HuH-7 (cell line): ENCODE measurements at regions not wholly inside any gene's neighbourhood (a gene's known extent, or its start where the extent isn't known, plus 50 kb on each side); places are given as distances from the start of the nearest gene placed in this dataset.
"Not testable (repeated sequence)": the region's sequence is repeated elsewhere in the genome, so short reads cannot be mapped to it uniquely, and the experiment has no call there.

ENCODE experiments used
- DNase-seq: peaks from one replicate; pipeline ENCODE4 v3.0.0; 2011; ENCODE audit warnings: low spot score

DNA sequence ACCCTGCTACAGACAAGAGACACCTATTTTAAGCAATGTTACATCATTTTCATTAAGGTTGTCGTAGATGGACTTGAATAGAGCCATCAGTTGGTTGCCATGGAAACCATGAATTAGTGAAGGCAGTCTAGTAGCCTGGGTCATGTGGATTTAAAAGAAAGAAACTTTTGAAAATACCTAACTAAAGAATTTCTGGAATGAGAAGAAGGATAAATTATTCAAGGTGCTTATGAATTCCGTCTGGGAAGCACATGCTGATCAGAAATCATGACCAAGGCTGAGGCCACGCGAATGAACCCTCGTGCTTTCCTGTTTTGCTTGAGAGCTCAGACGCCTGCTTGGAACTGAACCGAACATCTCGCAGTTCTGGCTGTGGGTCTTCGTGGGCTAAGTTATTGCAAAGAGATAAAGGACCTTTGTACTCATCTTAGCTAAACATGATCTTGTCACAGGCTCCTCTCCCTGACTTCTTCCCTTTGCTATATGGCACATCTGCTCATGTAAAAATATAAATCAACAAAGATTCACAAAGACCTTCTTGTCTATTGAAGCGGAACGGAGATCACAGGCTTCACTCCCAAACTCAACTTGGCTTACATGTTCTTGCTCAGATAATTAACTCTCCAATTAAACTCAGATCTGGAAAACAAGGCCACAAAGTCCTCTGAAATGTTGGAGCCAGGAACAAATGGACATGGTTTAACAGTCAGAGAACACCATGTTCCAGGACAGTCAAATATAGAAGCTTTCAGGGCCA is 140.2 kb downstream of the NUFIP1 start:
- DNase-seq: no peak

DNA sequence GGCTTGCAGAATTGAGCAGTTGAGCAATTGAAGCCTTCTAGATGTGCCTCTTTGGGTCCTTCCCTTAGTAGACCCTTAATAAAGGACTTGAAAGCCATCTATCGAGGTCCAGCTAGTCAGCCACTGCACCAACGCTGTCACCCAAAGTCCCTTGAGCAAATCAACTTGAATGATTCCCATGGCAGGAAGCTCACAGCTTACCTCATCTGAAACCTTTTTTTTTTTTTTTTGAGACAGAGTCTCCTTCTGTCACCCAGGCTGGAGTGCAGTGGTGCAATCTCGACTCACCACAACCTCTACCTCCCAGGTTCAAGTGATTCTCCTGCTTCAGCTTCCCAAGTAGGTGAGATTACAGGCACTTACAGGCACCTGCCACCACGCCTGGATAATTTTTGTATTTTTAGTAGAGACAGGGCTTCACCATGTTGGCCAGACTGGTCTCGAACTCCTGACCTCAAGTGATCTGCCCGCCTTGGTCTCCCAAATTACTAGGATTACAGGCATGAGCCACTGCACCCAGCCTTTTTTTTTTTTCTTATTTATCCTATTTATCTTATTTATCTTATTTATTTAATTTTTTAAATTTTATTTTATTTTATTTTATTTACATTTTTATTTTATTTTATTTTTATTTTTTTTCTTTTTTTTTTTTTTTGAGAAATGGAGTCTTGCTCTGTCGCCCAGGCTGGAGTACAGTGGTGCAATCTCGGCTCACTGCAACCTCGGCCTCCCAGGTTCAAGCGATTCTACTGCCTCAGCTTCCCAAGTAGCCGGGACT is 143.8 kb downstream of the NUFIP1 start:
- not testable (repeated sequence) for DNase-seq

DNA sequence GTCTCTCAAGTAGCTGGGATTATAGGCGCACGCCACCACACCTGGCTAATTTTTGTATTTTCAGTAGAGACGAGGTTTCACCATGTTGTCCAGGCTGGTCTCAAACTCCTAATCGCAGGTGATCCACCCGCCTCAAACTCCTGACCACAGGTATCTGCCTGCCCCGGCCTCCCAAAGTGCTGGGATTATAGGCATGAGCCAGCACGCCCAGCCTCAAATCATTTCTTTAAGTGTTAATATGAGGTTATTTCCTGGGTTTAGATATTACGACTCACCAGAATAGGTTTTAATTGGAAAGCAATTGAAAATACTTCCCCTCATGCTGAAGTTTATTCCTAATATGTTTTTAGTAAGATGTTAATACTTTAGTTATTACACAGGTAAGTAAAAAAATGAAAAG is 144.5 kb downstream of the NUFIP1 start:
- DNase-seq: no peak

DNA sequence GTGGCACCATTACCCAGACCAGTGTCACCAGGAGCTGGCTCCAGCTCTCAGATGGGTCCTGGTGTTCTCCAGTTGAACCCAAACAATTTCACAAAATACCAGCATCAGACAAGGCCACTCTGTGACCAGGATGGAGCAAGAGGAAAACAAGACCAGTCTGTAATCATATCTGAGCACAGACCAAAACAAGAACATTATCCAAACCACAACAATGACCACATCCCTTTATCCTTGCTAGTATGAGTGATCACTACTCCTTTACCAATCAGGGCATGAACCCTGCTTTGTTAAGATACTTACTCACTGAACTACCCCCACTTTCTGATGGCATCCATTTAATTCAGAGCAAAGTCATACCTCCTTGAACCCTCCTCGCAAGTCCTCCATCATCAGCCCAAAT is 145.9 kb downstream of the NUFIP1 start:
- no peak for DNase-seq

DNA sequence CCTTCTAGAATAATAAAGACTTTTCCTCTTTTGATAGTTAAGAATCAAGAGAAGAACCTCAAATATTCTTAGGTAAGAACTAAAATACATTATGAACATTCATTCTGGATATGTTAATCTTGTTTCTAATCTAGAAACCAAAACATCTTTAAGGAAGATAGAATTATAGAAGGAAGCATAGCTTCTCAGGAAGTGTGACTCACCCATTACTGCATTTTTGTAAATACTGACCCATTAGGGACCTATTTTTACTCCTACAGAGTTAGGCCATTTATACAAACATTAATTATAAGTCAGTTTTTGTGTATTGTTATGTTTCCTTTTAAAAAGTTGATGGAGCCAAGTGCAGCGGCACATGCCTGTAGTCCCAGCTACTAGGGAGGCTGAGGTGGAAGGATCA is 147.1 kb downstream of the NUFIP1 start:
- no peak for DNase-seq

DNA sequence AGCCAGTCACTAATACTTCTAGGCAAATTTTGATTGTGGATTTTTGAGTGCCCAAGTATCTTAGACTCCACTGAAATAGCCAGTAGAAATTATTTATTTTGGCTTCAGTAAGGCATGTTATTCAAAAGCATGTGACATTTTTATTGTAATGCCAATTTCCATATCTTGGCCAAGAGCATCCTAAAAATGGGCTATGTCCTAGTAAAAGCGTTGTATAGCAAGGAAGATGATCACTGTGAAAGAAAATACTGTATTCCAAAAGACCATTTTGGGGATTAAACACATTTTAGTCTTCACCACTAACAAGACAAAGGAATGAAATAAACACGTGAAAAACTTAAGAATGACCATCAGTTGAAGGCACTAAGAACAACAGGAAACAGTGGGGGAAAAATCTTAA is 149.1 kb downstream of the NUFIP1 start:
- no peak for DNase-seq

DNA sequence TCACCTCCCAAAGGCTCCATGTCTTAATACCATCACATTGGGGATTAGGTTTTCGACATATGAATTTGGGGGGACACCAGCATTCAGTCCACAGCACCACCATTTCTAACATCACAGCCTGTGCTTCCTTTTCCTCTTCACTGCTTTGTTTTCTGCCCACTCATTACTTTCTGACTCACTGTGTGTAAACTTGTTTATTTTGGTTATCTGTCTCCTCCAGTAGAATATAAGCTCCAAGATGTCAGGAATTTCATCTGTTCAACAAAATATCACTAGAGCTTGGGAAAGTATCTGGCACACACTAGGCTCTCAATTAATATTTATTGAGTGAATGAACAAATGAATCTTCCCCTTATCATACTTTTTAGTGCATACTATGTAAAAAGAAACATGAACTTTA is 152.0 kb downstream of the NUFIP1 start:
- DNase-seq: no peak

DNA sequence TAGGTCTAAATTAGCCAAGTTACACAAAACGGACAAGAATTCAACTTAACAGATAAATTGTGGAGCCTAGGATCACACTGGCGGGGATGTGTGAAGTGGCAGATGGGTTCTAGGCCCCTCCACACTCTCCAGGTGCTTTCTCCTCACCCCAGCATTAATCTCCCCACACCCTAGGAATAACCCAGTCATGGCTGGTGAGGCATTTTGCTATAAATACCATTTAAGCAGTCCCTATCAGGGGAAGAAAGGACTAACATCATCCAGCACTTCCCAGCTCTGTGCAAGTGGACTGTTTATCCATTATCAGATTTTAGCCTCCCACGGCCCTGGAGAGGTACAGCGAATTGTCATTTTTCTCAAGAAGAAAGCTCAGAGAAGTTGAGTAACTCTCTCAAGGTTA is 154.9 kb downstream of the NUFIP1 start:
- DNase-seq: no peak

DNA sequence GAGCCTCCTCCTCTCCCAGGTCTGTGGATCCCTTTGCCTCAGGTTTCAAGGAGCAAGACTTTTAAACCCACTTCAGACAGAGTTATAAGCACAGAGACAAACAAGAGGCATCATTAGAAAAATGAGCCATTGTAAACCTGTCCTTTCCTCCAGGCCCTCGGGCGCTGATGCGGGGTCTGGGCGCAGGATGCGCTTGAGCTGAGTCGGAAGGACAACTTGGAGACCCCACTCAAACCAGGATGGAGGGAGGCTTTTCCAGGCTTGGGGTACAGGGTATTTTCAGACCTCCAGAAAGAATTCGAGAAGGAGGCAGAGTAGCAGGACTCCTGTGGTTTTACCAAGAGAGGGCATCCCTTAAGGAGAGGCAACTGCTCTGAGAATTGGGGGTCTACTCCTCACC is 155.6 kb downstream of the NUFIP1 start:
- no peak for DNase-seq

DNA sequence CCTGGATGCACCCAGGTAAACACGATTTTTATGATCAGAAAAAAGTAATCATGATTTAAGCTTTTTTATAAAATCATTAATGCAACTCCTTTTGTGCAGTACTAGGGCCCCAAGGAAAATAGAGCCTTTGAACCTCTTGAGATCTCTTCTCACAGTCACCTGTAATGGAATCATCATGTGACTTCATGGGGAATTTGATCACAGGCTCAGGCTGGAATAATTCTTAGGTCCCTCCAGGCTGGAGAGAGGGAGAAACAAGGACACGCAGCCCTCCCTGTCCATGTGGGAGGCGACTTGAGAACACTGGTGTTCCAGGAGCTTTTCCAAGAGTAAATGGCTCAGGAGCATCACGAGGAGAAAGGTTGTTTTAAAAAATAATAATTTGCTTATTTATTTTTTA is 156.1 kb downstream of the NUFIP1 start:
- no peak for DNase-seq

DNA sequence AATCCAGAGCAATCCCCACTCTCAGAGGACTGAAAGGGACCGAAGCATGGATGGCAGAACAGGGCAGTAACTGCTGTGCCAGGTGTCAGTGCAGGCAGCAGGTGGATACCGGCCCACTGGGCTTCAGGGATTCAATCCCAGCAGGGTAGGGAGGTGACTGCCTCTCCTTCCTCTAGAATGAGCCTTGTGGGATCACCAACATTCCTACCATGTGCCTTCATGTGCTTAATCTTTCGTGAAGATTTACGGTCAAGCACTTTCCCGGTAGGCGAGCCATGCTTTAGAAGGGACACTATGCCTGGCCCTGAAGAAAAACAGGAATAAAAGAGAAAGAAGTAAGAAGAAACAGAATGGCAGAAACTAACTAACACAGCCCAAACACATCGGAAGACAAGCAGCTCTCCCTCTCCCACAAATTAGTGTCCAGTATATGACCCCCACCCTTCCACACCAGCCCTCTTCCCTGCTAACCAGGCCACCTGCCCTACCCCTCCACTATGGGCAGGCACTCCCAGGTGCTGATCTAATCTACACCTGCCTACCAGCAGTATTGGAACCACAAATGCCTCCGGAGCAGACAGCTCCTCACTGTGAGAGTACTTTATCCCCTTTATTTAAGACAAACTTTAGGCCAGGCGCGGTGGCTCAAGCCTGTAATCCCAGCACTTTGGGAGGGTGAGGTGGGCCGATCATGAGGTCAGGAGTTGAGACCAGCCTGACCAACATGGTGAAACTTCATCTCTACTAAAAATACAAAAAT is 162.5 kb downstream of the NUFIP1 start:
- no peak for DNase-seq

DNA sequence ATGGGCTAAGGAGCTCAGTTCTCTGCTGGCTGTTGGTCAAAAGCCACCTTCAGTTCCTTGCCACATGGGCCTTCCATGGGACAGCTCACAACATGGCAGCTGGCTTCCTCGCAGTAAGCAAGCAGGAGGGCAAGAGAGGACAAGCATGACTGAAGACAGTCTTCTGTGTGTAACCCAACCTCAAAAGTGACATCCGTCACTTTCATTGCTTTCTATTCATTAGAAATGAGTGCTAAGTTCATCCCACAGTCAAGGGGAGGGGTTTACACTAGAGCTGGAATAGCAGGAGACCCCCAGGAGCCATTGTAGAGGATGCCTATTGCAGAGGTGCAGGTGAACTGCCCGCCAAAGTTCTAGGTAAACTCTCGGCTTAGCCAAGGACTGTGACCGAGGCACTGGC is 163.3 kb downstream of the NUFIP1 start:
- no peak for DNase-seq

DNA sequence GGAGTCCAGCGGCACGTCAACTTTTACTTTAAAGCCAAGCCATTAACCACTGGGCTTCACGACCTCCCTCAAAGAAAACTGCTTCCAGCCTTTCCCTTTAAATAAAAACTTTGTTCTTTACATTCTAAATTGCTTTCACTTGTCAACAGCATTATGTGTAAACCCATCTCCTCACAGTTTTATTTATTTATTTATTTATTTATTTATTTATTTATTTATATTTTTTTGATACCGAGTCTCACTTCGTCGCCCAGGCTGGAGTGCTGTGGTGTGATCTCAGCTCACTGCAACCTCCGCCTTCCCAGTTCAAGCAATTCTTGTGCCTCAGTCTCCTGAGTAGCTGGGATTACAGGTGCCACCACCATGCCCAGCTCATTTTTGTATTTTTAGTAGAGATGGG is 165.7 kb downstream of the NUFIP1 start:
- not testable (repeated sequence) for DNase-seq

DNA sequence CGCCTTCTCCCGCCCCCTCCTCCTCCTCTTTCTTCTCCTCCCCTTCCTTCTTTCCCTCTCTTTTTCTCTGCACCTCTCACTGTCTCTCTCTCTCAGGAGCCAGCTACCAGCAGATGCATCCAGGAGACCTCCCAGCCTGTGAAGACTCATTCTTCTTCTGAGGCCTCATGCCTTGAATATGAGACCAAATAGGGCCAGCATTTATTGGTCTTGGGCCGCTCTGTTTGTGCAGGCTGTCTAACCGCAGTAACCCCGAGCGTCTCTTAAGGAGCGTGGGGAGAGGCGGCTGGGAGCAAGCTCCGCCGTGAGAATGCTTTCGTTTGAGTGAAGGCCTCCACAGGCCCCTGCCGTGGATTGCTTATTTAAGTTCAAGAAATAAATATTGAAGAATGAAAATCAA is 167.0 kb downstream of the NUFIP1 start:
- DNase-seq: no peak

DNA sequence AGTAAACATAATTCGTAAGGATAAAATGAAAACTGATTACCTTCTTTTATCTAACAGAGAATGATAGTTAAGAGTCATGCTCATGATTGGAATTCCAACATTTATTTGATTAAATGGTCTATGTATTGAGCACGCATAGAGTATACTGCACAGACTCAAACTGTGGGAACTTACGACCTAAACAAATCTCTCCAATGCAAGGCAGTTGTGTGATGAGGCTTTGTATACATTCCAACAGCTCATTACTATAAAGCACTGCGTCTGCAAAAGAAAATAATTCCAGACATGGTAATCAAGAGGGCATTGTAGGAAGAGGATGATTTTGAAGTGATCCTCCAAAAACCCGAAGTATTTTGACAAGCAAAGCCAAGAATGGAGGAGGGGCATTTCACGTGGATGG is 169.5 kb downstream of the NUFIP1 start:
- DNase-seq: no peak

DNA sequence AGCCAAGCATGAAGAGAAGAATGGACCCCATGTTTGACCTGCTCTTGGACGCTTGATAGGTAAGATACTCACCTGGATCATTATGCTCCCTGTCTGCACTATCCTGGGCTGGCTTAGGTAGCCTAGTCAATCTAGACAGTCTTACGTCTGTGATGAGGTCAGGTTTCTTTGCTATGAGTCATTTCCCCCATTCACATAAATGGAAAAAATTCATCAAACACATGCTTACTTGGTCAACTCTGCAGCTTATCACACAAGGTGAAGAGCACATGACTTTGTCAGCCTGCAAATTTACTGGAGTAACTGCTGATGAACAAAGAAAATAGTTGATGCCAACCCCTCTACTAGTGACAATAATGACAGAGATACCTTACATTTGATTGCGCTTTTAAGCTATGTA is 170.0 kb downstream of the NUFIP1 start:
- no peak for DNase-seq

DNA sequence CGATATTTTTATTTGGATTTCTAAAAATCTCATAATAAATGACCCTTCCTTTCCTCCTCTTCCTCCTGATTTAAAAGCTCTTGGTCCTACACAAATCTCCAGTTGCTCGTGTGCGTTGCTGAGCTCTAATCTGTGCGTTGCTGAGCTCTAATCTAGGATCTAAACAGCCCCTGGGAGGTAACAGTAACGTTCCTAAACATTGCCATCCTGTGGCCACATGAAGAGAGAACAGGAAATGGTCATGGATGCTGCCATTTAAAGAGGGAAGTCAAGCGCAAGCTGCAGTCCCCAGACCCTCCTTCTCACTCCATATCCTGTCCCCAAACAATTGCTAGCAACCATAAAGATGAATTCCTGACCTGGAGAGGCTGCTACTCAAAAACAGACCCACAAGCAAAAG is 170.8 kb downstream of the NUFIP1 start:
- peak; percentile 52 for DNase-seq

DNA sequence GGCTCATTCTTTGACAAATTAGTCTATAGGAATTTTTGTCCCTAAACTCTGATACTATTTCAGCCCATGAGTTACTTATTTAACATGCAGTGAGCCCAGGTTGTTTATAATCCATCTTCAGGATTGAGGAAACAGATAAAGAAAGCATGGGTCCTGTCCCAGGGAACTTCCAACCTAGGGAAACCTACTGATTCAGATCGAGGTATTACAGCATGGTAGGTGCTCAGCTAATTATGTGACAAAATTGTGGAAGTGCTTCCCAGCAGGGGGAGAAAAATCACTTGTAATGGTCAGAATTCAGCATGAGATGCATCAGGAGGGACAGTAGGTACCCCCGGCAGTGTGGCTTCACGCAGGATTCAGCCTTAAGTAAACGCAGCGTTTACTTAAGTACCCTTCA is 171.3 kb downstream of the NUFIP1 start:
- DNase-seq: no peak

DNA sequence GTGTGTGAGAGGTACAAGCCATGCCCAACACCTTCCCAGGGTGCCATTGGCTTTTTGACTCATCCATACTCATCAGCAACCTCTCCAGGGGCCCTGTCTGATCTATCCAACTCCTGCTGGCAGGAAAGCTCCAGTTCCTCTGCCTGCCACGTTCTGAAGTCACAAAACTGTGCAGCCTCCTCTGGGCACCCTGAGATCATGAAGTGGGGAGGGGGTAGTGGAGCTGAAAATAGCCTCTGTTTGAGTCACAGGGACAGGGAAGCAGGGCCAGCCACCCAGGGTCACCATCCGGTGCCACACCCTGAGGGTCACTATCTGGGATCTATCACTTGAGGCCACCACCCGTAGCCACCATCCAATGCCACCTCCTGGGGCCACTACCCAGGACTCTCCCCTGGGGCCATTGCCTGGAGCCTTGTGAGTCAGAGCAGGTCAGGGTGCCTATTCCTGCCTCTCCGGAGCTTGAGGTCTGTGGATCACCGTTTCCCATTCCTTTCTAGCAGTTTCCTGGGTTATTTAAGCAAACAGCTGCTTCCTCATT is 172.1 kb downstream of the NUFIP1 start:
- DNase-seq: no peak

DNA sequence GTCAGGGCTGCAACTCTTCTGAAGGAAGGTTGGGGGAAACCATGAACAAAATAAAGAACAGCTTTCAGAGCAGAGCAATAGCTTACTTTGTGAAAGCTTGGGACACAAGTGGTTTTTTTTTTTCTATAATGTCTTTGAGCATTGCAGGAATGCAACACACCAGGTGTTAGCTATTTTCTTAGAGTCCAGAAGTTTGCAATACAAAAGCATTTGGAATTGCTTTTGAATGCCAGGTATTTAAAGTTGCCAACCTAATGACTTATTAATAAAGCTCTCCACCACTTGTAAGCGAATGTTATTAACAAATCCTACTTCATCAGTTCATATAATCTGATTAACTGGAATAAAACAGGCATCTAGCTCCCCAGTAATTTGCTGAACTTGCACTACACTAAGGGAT is 172.6 kb downstream of the NUFIP1 start:
- DNase-seq: no peak

DNA sequence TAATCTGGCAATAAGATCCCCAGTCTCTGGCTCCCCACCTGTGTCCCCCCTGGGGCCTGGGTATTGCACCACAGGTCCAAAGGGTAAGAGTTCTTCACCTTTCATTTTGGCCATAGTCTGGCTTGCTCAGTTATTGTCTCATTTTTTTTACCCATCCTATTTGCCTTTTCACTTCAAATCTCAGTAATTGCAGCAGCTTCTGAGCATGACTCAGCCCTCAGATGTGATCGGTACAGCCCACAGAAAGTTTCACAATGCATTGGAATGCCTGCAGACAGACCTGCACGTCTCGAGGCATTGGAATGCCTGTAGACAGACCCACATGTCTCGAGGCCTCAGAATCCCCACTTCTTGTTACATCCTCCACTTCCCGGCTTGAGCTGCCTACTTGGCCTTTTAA is 173.6 kb downstream of the NUFIP1 start:
- peak; percentile 64 for DNase-seq

DNA sequence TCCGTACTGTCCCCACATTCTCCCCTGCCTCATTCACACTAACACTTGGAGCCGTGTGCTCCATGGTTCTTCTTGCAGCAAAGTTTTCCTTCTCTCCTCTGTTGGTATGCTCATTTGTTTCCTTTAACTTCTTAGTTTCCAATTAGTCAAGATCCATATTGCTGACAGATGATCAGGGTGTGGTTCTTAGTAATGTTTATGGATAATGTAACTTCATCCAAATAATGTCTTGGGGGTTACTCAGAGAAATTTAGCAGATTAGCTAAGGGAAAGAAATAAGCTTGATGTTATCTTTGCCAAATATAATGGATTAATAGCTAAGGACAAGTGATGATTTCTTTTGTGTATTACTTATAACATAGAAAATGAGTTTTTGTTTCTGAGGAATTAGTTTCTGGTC is 174.4 kb downstream of the NUFIP1 start:
- DNase-seq: no peak

DNA sequence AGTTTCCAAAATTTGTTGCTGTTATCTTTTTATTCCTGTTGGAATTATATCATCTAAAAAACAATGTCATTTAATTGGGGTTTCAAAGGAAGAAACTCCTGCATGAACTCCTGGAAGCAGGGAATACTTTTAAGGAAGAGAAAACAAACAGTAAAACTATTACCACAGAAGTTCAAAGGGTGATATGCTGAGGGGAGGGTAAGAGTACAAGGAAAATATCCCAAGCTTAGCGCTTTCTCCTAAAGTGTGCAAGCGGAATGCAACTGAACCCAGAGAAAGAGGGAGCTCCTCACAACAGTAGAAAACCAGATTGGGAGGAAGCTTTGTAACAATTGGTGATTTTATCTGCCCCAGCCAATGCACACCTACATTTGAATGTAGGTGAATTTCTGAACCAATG is 175.1 kb downstream of the NUFIP1 start:
- DNase-seq: no peak
